Activated naive CD4-positive, alpha-beta T cell treated with anti-CD3 and anti-CD28 coated beads for 36 hours (primary cell): ENCODE measurements at regions not wholly inside any gene's neighbourhood (a gene's known extent, or its start where the extent isn't known, plus 50 kb on each side); places are given as distances from the start of the nearest gene placed in this dataset.
"Not testable (repeated sequence)": the region's sequence is repeated elsewhere in the genome, so short reads cannot be mapped to it uniquely, and the experiment has no call there.

Experiments used
- CTCF ChIA-PET: fragments of 350-600 bp; sonication (Branson Sonifier 250); formaldehyde crosslinking; loops from one replicate; lab custom pipeline; 2021; ENCODE audit warnings: antibody characterized with exemption; lab: Charles Lee
- DNase-seq: peaks from one replicate; pipeline ENCODE4 v3.0.0-alpha.2; 2020
- H3K27ac Mint-ChIP-seq: one replicate; pipeline ENCODE4 v1.8.0; 2021; ENCODE audit warnings: mild to moderate bottlenecking, mixed read lengths
- H3K27me3 Mint-ChIP-seq: one replicate; pipeline ENCODE4 v1.8.0; 2021; ENCODE audit warnings: low read depth, mixed read lengths
- H3K36me3 Mint-ChIP-seq: one replicate; pipeline ENCODE4 v1.8.0; 2021; ENCODE audit warnings: low read depth, mixed read lengths
- H3K4me1 Mint-ChIP-seq: one replicate; pipeline ENCODE4 v1.8.0; 2021; ENCODE audit warnings: low read depth, mixed read lengths
- H3K4me3 Mint-ChIP-seq: one replicate; pipeline ENCODE4 v1.8.0; 2021; ENCODE audit warnings: mild to moderate bottlenecking, moderate library complexity, mixed read lengths
- H3K9me3 Mint-ChIP-seq: one replicate; pipeline ENCODE4 v1.8.0; 2021; ENCODE audit warnings: mixed read lengths
- intact Hi-C: fragments of 100-400 bp; cut with micrococcal nuclease; formaldehyde crosslinking; loops from one replicate; pipeline ENCODE4 v1.15.1; 2023

DNA sequence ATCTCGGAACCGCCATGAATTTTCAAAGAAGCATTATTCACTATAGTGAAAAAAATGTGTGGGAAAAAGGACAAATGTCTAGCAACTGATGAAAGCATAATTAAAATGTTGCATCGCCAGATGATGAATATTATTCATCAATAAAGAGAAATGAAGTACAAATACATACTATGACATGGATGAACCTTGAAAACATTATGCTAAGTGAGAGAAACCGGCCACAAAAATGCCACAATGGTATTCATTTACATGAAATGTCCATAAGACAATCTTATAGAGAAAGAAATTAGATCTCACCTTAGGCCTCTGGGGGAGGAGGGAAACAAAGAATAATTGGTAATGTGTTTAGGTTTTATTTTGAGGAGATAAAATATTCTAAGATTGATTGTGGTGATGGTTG, 645.0 kb downstream of the EFNB2 start:
- DNase-seq = no peak
- Mint-ChIP-seq H3K27me3 (no peaks in the 10 kb centered on the region), H3K36me3 (no peaks in the 10 kb centered on the region), H3K4me1 (no peaks in the 10 kb centered on the region), H3K4me3 (no peak overlapping the region), H3K27ac (no peak overlapping the region), H3K9me3 (no peaks in the 10 kb centered on the region)
- CTCF ChIA-PET = no interaction called here
- intact Hi-C loops = no loop called here

DNA sequence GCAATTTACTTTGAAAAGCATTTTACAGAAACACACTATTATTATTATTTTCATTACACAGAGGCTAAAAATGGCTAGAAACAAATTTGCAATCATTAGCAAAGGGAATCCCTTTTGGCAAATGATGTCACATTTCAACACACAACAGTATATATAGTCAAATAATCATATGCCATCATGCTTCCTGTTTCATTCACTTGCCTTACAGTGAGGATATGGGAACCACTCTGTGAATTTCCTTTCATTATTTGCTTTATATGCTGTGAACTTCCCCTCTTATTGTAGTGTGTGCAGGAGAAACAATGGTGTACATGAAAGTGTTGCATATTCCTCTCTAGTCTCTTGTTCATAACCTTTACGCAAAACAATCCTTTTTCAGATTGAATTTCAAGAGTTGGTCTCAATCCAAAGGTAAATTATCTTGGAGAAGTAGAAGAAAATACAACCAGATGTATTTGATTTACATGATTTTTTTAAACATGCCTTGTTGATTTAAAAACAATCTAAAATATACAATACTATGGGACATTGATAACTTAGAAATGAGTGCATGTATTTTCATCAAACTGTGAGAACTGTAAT, 657.3 kb downstream of the EFNB2 start:
- no peaks in the 10 kb centered on the region for H3K4me1 Mint-ChIP-seq
- no peaks in the 10 kb centered on the region for H3K36me3 Mint-ChIP-seq
- no peaks in the 10 kb centered on the region for H3K9me3 Mint-ChIP-seq
- H3K27me3 Mint-ChIP-seq = no peaks in the 10 kb centered on the region
- no peak overlapping the region for H3K4me3 Mint-ChIP-seq
- CTCF ChIA-PET = no interaction called here
- no peak overlapping the region for H3K27ac Mint-ChIP-seq
- DNase-seq = no peak
- intact Hi-C loops = no loop called here

DNA sequence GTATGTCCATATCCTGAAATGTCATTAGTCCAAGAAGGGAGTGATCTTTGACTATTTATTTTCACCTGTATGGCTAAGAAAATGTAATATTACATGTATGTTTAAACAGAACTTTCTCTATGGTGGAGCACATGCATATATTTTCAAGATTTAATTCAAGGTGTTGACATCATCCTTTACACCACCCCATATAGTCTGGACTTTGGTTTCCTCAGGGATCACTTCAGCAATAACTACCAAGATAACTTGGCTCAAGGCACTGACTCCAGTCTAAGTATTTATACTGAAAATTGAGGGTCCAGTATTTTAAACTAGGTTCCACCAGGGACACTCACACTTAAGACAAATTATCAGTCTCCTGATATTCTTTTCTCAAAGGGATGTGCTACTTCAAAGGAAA, 660.6 kb downstream of the EFNB2 start:
- no peak for DNase-seq
- Mint-ChIP-seq H3K4me1 (no peaks in the 10 kb centered on the region), H3K4me3 (no peak overlapping the region), H3K27me3 (peaks cover 3% of the 10 kb centered on the region), H3K9me3 (no peaks in the 10 kb centered on the region), H3K36me3 (no peaks in the 10 kb centered on the region), H3K27ac (no peak overlapping the region)
- CTCF ChIA-PET = no interaction called here
- intact Hi-C loops = no loop called here

DNA sequence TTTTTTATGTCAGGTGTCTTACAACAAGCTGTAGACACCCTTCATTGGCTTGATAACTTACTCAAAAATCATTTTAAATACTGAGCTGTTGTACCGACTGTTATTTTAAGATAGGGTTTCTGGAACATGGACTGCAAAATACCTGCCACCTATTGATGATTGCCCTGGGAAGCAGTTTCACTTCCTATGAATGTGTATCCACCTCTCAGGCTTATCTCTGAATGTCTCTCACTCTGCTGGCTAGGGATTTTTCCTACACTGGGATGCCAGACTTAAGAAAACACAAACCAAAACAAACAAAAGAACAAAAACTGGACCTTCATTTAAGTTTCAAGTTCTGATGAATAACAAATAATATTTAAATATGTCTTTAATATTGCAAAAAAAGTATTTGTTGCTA, 663.7 kb downstream of the EFNB2 start:
- Mint-ChIP-seq H3K27me3 (peaks cover 3% of the 10 kb centered on the region), H3K4me1 (no peaks in the 10 kb centered on the region), H3K4me3 (no peak overlapping the region), H3K9me3 (no peaks in the 10 kb centered on the region), H3K36me3 (no peaks in the 10 kb centered on the region), H3K27ac (no peak overlapping the region)
- CTCF ChIA-PET = no interaction called here
- intact Hi-C loops = no loop called here
- no peak for DNase-seq

DNA sequence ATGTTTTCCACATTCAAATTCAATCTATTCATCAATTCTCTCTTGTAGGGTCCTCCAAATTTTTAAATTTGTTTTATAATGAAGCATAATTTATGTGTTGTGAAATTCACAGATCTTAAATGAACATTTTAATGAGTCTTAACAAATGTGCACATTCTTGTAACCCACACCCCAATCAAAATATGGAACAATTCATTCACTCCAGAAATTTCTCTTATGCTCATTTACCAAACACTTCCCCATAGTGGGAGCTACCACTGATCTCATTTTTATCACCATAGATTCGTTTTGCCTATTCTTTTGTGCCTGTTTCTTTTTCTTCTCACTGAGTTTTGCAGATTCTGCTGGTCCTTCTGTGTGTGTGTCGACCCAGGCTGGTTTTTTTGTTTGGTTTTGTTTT, 664.1 kb downstream of the EFNB2 start:
- Mint-ChIP-seq H3K4me1 (no peaks in the 10 kb centered on the region), H3K27me3 (peaks cover 3% of the 10 kb centered on the region), H3K36me3 (no peaks in the 10 kb centered on the region), H3K27ac (no peak overlapping the region), H3K4me3 (no peak overlapping the region), H3K9me3 (no peaks in the 10 kb centered on the region)
- no peak for DNase-seq
- intact Hi-C loops = no loop called here
- CTCF ChIA-PET = no interaction called here

DNA sequence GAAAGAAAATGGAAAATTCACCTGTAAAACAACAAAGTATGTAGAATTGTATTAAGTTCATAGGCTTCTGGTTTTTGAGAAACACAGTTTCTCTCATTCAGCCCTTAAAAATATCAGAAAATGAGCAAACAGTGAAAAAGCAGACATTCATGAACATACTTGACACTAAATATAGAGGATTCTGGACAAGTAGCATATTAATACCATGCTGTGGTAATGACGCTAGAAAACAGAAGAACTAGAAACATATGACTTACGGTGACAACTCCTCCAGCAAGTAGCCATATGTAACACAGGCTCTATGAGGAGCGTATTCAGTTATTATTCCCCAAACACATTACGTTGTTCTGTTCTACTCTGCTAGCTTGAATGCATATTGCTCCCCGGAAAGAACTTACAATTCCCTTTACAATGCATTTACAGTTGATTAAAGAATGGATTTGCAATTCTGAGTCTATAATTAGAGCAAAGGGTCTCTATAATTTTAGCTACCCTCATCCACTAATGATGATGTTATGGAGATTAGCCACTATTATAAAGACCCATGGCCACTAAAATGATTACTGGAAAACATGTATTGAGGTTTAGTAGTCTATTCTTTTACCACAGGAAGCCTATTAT, 672.1 kb downstream of the EFNB2 start:
- Mint-ChIP-seq H3K9me3 (no peaks in the 10 kb centered on the region), H3K4me3 (no peak overlapping the region)
- intact Hi-C loops = no loop called here

DNA sequence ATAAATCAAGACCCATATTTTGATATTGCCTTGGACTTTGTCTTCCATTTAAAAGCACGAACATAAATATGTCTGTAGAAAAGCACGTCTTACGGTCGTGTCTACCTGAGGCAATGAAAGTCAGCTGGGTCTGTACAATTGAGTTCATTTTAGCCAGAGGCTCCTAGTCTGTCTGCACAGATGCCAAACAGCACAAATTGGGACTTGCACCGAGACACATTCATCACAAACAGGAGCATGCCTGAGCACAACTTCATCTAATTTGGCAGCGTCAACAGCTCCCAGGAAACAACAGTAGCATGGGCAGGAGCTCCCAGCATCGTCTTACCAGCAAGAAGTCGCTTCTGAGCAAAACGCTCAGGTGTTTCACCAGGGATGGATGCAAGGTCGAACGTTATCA, 687.0 kb downstream of the EFNB2 start:
- Mint-ChIP-seq H3K27ac (no peak overlapping the region), H3K36me3 (no peaks in the 10 kb centered on the region), H3K9me3 (no peaks in the 10 kb centered on the region), H3K4me1 (no peaks in the 10 kb centered on the region), H3K4me3 (no peak overlapping the region), H3K27me3 (no peaks in the 10 kb centered on the region)
- DNase-seq = no peak
- CTCF ChIA-PET = interaction anchor here (0.7 kb wide), 1 partner anchor 671 kb away, joined by 3 read pairs; no protein-coding TSS in a partner anchor
- intact Hi-C loops = no loop called here

More for the DNA sequence above, 672.1 kb downstream of the EFNB2 start:
- Mint-ChIP-seq H3K27me3 (no peaks in the 10 kb centered on the region), H3K4me1 (no peaks in the 10 kb centered on the region), H3K36me3 (no peaks in the 10 kb centered on the region), H3K27ac (no peak overlapping the region)
- DNase-seq = no peak
- CTCF ChIA-PET = no interaction called here

DNA sequence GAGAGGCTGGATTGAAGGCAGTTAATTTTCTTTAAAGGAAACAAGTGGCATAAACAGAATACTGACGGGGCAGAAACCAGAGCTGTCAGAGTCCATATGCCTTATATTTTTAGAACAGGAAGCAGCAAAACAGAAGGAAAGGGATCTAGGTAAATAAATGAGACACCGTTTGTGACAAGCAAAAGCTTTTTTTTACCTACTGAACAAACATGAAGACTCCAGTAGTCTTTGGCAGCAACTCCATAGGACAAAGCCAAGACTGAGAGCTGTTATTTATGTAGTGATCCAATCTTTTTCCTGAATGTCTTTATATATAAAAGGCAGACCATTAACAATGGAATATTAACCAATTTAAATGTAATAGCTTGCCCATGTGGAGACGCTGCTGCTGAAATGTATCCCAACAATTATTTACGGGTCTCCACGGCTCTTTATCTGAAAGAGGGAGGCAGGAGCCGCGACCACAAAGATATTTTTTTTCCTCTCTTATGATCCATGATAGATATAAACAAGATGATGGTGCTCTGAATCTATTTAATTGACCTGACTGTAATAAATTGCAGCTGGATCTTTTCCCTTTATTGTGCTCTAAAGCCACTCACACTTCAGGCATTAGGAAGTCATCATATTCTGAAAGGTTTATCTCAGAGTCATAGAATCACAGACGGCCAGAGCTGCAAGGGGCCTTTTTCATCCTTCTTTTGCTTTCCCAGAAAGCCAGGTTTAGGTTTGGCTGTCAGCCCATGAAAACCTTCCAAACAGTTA, 687.8 kb downstream of the EFNB2 start:
- Mint-ChIP-seq H3K4me3 (no peak overlapping the region), H3K9me3 (no peaks in the 10 kb centered on the region), H3K27ac (no peak overlapping the region), H3K36me3 (no peaks in the 10 kb centered on the region), H3K4me1 (no peaks in the 10 kb centered on the region), H3K27me3 (no peaks in the 10 kb centered on the region)
- DNase-seq = no peak
- CTCF ChIA-PET = interaction anchor here (0.7 kb wide), 1 partner anchor 672 kb away, joined by 3 read pairs; no protein-coding TSS in a partner anchor
- intact Hi-C loops = no loop called here

DNA sequence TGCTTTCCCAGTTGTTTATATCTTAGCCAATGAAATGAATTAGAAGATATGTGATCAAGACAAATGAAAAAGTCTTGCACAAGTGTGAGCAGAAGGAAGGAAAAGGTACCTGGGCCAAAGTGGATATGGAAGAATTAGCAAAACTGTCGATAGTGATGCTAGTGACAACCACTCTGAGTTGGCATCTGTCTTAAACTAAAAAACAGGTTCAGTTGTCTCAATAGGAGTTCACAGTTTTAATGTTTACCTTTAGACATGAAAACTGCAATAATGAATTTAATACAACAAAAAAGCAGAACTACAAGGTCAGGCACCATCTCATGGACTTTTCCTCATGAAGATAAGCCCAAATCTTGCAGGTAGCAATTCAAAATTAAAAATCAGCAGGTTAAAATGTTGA, 688.5 kb downstream of the EFNB2 start:
- H3K4me1 Mint-ChIP-seq = no peaks in the 10 kb centered on the region
- H3K4me3 Mint-ChIP-seq = no peak overlapping the region
- CTCF ChIA-PET = no interaction called here

DNA sequence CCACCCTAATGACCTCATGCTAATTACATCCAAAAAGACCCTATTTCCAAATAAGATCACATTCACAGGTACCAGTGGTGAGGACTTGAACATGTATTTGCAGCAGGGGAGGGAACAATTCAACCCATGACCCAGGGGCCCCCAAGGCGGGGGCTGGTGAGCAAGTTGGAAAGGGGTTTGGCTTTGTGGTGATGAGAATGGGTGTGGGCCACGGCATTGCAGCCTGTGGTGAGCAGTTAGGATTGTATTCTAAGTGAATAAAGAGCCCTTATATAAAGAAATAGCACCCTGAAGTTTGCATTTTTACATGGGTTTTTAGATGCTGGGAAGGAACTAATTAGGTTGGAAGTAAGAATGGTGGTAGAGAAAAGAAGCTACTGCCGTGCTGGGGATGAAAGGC, 694.2 kb downstream of the EFNB2 start:
- Mint-ChIP-seq H3K9me3 (no peaks in the 10 kb centered on the region), H3K27ac (no peak overlapping the region), H3K4me3 (no peak overlapping the region), H3K4me1 (no peaks in the 10 kb centered on the region), H3K36me3 (no peaks in the 10 kb centered on the region), H3K27me3 (no peaks in the 10 kb centered on the region)
- intact Hi-C loops = no loop called here
- CTCF ChIA-PET = no interaction called here
- DNase-seq = no peak

More for the DNA sequence above, 688.5 kb downstream of the EFNB2 start:
- H3K9me3 Mint-ChIP-seq = no peaks in the 10 kb centered on the region
- H3K27me3 Mint-ChIP-seq = no peaks in the 10 kb centered on the region
- intact Hi-C loops = no loop called here
- no peak overlapping the region for H3K27ac Mint-ChIP-seq
- no peak for DNase-seq
- no peaks in the 10 kb centered on the region for H3K36me3 Mint-ChIP-seq

DNA sequence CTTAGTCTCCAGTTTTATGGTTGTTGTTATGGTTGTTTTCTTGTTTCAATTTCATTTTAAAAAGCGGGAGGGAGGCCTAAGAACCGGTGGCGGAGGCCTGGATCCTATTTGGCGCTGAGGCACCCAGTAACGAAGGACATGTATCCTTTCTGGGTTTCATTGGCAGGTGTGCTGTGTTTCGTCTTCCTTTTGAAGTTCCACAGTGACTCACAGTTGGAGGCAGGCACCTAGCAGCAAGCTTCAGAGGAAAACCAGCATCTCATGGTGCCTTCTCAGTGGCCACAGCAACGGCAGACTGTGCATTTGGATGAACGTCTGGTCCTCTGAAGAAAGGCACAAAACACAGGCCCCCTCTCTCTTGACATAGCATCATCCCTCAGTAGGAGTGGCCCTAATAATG, 697.2 kb downstream of the EFNB2 start:
- CTCF ChIA-PET = interaction anchor here (0.6 kb wide), 2 partner anchors 87 to 1277 kb away, joined by 4 to 5 read pairs; no protein-coding TSS in a partner anchor
- Mint-ChIP-seq H3K4me3 (no peak overlapping the region), H3K4me1 (no peaks in the 10 kb centered on the region), H3K36me3 (no peaks in the 10 kb centered on the region), H3K27me3 (no peaks in the 10 kb centered on the region), H3K27ac (no peak overlapping the region), H3K9me3 (no peaks in the 10 kb centered on the region)
- intact Hi-C loops = no loop called here
- no peak for DNase-seq

DNA sequence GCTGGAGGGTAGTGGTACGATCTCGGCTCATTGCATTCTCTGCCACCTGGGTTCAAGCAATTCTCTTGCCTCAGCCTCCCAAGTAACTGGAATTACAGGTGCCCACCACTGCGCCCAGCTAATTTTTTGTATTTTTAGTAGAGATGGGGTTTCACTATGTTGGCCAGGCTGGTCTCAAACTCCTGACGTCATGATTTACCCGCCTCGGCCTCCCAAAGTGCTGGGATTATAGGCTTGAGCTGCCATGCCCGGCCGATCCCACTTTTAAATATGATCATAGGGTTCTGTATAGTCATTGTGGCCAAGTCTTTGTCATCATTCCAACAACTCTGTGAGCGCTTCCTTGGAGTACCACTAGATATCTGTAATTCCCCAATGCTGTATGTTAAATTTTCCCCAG, 698.2 kb downstream of the EFNB2 start:
- H3K27me3 Mint-ChIP-seq, DNase-seq, CTCF ChIA-PET, H3K9me3 Mint-ChIP-seq, H3K27ac Mint-ChIP-seq, intact Hi-C loops, H3K36me3 Mint-ChIP-seq, H3K4me1 Mint-ChIP-seq, H3K4me3 Mint-ChIP-seq: not testable (repeated sequence)

DNA sequence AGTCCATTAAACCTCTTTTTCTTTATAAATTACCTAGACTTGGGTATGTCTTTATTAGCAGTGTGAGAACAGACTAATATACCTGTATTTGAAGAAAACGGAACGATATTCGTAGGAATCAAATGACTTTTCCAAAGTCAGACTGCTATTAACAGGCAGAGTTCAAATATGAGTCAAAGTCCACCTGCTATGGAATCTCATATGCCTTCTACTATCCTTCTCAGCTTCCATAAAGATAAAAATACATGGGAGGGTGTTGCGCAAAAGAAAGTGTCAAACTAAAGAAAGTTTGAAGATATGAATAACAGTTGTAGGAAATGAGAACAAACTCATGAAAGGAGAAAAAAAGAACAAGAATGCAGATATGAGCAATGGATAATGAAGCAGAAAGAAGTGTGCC, 704.6 kb downstream of the EFNB2 start:
- Mint-ChIP-seq H3K36me3 (no peaks in the 10 kb centered on the region), H3K27ac (no peak overlapping the region), H3K4me1 (no peaks in the 10 kb centered on the region), H3K4me3 (no peak overlapping the region), H3K9me3 (peaks cover 3% of the 10 kb centered on the region), H3K27me3 (no peaks in the 10 kb centered on the region)
- DNase-seq = no peak
- intact Hi-C loops = no loop called here
- CTCF ChIA-PET = no interaction called here
